ENCODE measurements at regions not wholly inside any gene's neighbourhood (a gene's known extent, or its start where the extent isn't known, plus 50 kb on each side); places are given as distances from the start of the nearest gene placed in this dataset.

DNA sequence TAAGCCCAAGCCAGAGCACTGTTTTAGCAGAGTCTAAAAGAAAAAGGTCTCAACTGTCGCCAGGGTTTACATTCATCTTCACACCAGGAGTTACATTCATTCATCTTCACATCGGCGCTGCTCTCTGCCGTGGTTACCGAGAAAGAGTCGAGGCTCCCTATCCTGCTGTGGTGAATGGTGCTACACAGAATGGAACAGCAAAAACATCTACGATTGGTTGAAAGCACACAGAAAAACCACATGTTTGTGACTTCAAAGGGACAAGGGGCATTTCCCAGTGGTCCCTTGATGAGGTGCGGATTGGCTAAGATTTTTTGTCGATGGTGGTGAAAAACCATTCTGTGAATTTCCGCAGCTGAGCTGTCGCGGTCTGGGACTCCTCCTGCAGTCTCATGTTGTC is 231.1 kb downstream of the SIPA1L2 start (continued):
- TF ChIP-seq BRCA1 (IDR thresholded peaks at IDR 0.05; ENCODE audit: low read depth, low read length) (no peak), CEBPB (IDR thresholded peaks at IDR 0.05; ENCODE audit: low read depth, low read length) (no peak), GABPA (IDR thresholded peaks at IDR 0.05; ENCODE audit: borderline replicate concordance, insufficient read depth, low read length) (no peak), POU5F1 (IDR thresholded peaks at IDR 0.05; ENCODE audit: low read depth, low read length) (no peak), TAF7 (optimal IDR thresholded peaks at IDR 0.05; ENCODE audit: borderline replicate concordance, low read depth, low read length) (no peak), NANOG (IDR thresholded peaks at IDR 0.05; ENCODE audit: insufficient read depth, low read depth, low read length, poor library complexity, severe bottlenecking) (no peak)

Data from H1 (cell line).